GM21423 (cell line): ENCODE measurements at regions not wholly inside any gene's neighbourhood (a gene's known extent, or its start where the extent isn't known, plus 50 kb on each side); places are given as distances from the start of the nearest gene placed in this dataset.

ENCODE experiments used
- ATAC-seq: cut with Tn5 transposase; IDR thresholded peaks from one replicate; pipeline ENCODE4 v1.9.1; 2021; ENCODE audit warnings: mild to moderate bottlenecking, moderate library complexity; ENCODE audit not compliant: unreplicated experiment

GRCh38 chr21:16788584-16788983, 724.3 kb upstream of the CXADR start:
- ATAC-seq, result no peak

- no peak for ATAC-seq
These were observed 723.2 kb upstream of the CXADR start for GRCh38 chr21:16789636-16790035.

- no peak for ATAC-seq
These were observed 720.7 kb upstream of the CXADR start for GRCh38 chr21:16792101-16792500.

- no peak for ATAC-seq
These were observed 717.9 kb upstream of the CXADR start for GRCh38 chr21:16794950-16795349.

GRCh38 chr21:16796776-16797175, 716.1 kb upstream of the CXADR start:
- ATAC-seq, result no peak

GRCh38 chr21:16797540-16797939, 715.3 kb upstream of the CXADR start:
- ATAC-seq, result no peak

GRCh38 chr21:16797966-16798365, 714.9 kb upstream of the CXADR start:
- ATAC-seq, result no peak

- no peak for ATAC-seq
These were observed 712.1 kb upstream of the CXADR start for GRCh38 chr21:16800536-16801275.

- ATAC-seq, result no peak
These were observed 701.8 kb upstream of the CXADR start for GRCh38 chr21:16811011-16811410.

- no peak for ATAC-seq
These were observed 700.9 kb upstream of the CXADR start for GRCh38 chr21:16811970-16812369.

GRCh38 chr21:16815243-16815642, 697.6 kb upstream of the CXADR start:
- ATAC-seq, result no peak

- ATAC-seq, result no peak
These were observed 691.3 kb upstream of the CXADR start for GRCh38 chr21:16821588-16821987.

- ATAC-seq, result no peak
These were observed 683.3 kb upstream of the CXADR start for GRCh38 chr21:16829532-16829931.

GRCh38 chr21:16832791-16833190, 680.1 kb upstream of the CXADR start:
- ATAC-seq, result no peak

GRCh38 chr21:16834791-16835190, 678.1 kb upstream of the CXADR start:
- ATAC-seq, result no peak

GRCh38 chr21:16837321-16837720, 675.5 kb upstream of the CXADR start:
- ATAC-seq, result no peak

- ATAC-seq, result no peak
These were observed 675.1 kb upstream of the CXADR start for GRCh38 chr21:16837721-16838120.

GRCh38 chr21:16838331-16838730, 674.5 kb upstream of the CXADR start:
- ATAC-seq, result no peak

GRCh38 chr21:16840538-16840937, 672.3 kb upstream of the CXADR start:
- no peak for ATAC-seq

GRCh38 chr21:16841975-16842695, 670.7 kb upstream of the CXADR start:
- no peak for ATAC-seq

GRCh38 chr21:16842696-16843035, 670.2 kb upstream of the CXADR start:
- no peak for ATAC-seq

GRCh38 chr21:16847211-16847610, 665.6 kb upstream of the CXADR start:
- no peak for ATAC-seq

- no peak for ATAC-seq
These were observed 661.8 kb upstream of the CXADR start for GRCh38 chr21:16851054-16851453.
